ENCODE measurements at regions not wholly inside any gene's neighbourhood (a gene's known extent, or its start where the extent isn't known, plus 50 kb on each side); places are given as distances from the start of the nearest gene placed in this dataset.

- TF ChIP-seq CTCF (conservative IDR thresholded peaks at IDR 0.05) = no peak
- no peak overlapping the region for H3K14ac ChIP-seq (ENCODE audit: insufficient read depth, low read length)
- no peak overlapping the region for H3K9ac ChIP-seq (ENCODE audit: extremely low read depth, insufficient read length, low read length)
- H3K18ac ChIP-seq (ENCODE audit: insufficient read length, low read depth, low read length) = no peak overlapping the region
- no peak overlapping the region for H3K56ac ChIP-seq (ENCODE audit: insufficient read length, low read depth, low read length)
- H2BK5ac ChIP-seq (ENCODE audit: insufficient read length, low read length) = no peak overlapping the region
- no peak overlapping the region for H2AK5ac ChIP-seq (ENCODE audit: insufficient read length, low read length)
- H4K8ac ChIP-seq (replicated peaks; ENCODE audit: insufficient read length, low read depth, low read length) = no peak overlapping the region
- H4K91ac ChIP-seq (ENCODE audit: insufficient read length, low read depth, low read length) = no peak overlapping the region
- H3K79me1 ChIP-seq (ENCODE audit: insufficient read depth, low read depth, low read length, poor library complexity, severe bottlenecking) = no peaks in the 10 kb centered on the region
- H3K79me2 ChIP-seq (ENCODE audit: insufficient read depth, low read length) = no peaks in the 10 kb centered on the region
- DNase-seq = no peak
- H2BK12ac ChIP-seq (ENCODE audit: insufficient read length, low read depth, low read length) = no peak overlapping the region
- Mint-ChIP-seq H3K4me3 (no peak overlapping the region), H3K9me3 (peaks cover 0 to 2% of the 10 kb centered on the region in 2 experiments; a peak in 1 of 5 replicates), H3K27me3 (ENCODE audit: low read depth) (no peaks in the 10 kb centered on the region), H3K4me1 (peaks cover 0 to 2% of the 10 kb centered on the region in 2 experiments; a peak in 1 of 4 replicates), H3K27ac (no peak overlapping the region; a peak in 1 of 7 replicates), H3K36me3 (ENCODE audit: insufficient read depth in 1 of 3, low read depth in 3 of 3) (peaks cover 3 to 11% (median 8%) of the 10 kb centered on the region in 3 experiments; a peak in 6 of 7 replicates)
- no peak overlapping the region for H4K5ac ChIP-seq (ENCODE audit: insufficient read length, low read depth, low read length)
- no peak overlapping the region for H3K27ac ChIP-seq (ENCODE audit: insufficient read length, low read depth, low read length)
- no peak overlapping the region for H2BK20ac ChIP-seq (ENCODE audit: low read depth, low read length, poor library complexity, severe bottlenecking)
- H3K27me3 ChIP-seq (ENCODE audit: insufficient read depth, low read length) = no peaks in the 10 kb centered on the region
- no peaks in the 10 kb centered on the region for H4K20me1 ChIP-seq (ENCODE audit: control insufficient read depth, insufficient read depth, insufficient read length)
- H2BK15ac ChIP-seq (ENCODE audit: low read depth, low read length) = no peak overlapping the region
- H3K9me3 ChIP-seq (ENCODE audit: control insufficient read depth, low read depth, low read length) = no peaks in the 10 kb centered on the region
- no peak overlapping the region for H3T11ph ChIP-seq (ENCODE audit: low read length)
- no peak overlapping the region for H3K23ac ChIP-seq (ENCODE audit: insufficient read length, low read depth, low read length)
- no peaks in the 10 kb centered on the region for H3K23me2 ChIP-seq (ENCODE audit: insufficient read length, low read depth, low read length, poor library complexity, severe bottlenecking)
- H3K4me1 ChIP-seq (ENCODE audit: insufficient read depth, low read length) = no peaks in the 10 kb centered on the region
- no peak overlapping the region for H2BK120ac ChIP-seq (ENCODE audit: low read depth, low read length, poor library complexity, severe bottlenecking)
- H2AFZ ChIP-seq (ENCODE audit: low read length) = no peak overlapping the region
- no CpG with 5 or more reads among the region's 6 CpGs for WGBS (ENCODE audit: extremely low coverage, insufficient read length, low lambda C conversion rate)
- H3K4me2 ChIP-seq (ENCODE audit: insufficient read depth, insufficient read length, low read length) = no peak overlapping the region
- no peak overlapping the region for H3K4ac ChIP-seq (ENCODE audit: low read depth, low read length)
Observed at GRCh38 chr2:10184421-10184820, 61.9 kb downstream of the RRM2 start.
